ENCODE measurements at regions not wholly inside any gene's neighbourhood (a gene's known extent, or its start where the extent isn't known, plus 50 kb on each side); places are given as distances from the start of the nearest gene placed in this dataset.

DNA sequence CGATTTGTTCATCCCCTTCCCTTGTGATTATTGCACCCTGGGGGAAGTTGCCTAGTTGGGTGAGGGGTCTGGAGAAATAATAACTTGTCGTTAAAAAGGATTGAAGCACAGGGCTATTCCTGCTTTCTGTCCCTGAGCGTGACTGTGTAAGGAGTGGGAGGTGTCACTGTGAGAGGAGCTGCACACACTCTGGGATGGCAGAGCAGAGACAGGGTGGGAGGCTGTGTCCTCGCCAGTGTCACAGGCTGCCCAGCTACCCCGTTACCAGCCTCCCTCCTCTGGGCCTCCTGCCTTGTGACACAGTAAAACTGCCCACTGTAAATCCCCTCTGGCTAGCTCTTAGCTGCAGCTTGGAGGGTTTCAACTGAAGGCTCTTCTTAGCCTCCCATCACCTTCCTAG lies 460.6 kb downstream of the AACS start:
- POLR2A ChIA-PET: no interaction called here
- DNase-seq (ENCODE audit: low read depth, low spot score): no peak
- TF ChIP-seq, protein P1, sequence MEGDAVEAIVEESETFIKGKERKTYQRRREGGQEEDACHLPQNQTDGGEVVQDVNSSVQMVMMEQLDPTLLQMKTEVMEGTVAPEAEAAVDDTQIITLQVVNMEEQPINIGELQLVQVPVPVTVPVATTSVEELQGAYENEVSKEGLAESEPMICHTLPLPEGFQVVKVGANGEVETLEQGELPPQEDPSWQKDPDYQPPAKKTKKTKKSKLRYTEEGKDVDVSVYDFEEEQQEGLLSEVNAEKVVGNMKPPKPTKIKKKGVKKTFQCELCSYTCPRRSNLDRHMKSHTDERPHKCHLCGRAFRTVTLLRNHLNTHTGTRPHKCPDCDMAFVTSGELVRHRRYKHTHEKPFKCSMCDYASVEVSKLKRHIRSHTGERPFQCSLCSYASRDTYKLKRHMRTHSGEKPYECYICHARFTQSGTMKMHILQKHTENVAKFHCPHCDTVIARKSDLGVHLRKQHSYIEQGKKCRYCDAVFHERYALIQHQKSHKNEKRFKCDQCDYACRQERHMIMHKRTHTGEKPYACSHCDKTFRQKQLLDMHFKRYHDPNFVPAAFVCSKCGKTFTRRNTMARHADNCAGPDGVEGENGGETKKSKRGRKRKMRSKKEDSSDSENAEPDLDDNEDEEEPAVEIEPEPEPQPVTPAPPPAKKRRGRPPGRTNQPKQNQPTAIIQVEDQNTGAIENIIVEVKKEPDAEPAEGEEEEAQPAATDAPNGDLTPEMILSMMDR (IDR thresholded peaks at IDR 0.05; ENCODE audit: insufficient read depth, low read length, missing control alignments): no peak
- no peak overlapping the region for H3K4me3 ChIP-seq (ENCODE audit: low read depth, low read length)
- CTCF ChIA-PET: no interaction called here

DNA sequence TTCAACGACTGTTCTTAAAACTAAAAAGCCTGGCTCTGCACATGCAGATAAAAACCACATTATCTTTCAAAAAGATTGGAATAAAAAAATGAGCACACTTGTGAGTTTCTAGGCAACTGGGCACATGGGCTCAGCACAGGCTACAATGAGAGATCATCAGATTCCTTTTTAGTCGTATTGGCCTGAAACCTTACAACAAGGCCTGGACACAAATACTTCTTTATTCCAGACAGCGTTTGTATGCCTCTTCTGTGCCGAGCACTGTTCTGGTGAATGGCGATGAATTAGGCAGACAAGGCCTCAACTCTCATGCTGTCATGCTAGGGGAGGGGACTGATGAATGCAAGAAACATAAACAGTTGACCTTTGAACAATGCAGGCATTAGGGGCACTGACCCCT lies 463.0 kb downstream of the AACS start:
- TF ChIP-seq, protein P1 (IDR thresholded peaks at IDR 0.05; ENCODE audit: insufficient read depth, low read length, missing control alignments): no peak
- H3K4me3 ChIP-seq (ENCODE audit: low read depth, low read length): no peak overlapping the region
- DNase-seq (ENCODE audit: low read depth, low spot score): no peak
- POLR2A ChIA-PET: no interaction called here
- CTCF ChIA-PET: no interaction called here

DNA sequence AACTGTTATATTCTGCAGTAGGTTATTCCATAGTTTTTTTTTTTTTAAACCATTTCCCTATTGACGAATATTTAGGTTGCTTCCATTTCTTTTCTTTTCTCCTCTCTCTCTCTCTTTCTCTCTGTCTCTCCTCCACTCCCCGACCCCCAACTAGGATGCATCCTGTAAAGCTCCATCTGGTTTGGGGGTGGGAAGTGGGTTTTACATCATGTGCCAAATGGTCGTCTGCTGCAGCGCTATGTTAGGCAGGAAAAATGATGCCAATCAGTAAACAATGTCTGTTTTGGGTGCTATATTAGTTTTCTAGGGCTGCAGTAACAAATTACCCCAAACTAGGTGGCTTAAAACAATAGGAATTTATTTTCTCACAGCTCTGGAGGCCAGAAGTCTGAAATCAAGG lies 465.0 kb downstream of the AACS start:
- ChIA-PET CTCF (no interaction called here), POLR2A (no interaction called here)
- no peak for DNase-seq (ENCODE audit: low read depth, low spot score)
- TF ChIP-seq, protein P1 (IDR thresholded peaks at IDR 0.05; ENCODE audit: insufficient read depth, low read length, missing control alignments): no peak
- no peak overlapping the region for H3K4me3 ChIP-seq (ENCODE audit: low read depth, low read length)

DNA sequence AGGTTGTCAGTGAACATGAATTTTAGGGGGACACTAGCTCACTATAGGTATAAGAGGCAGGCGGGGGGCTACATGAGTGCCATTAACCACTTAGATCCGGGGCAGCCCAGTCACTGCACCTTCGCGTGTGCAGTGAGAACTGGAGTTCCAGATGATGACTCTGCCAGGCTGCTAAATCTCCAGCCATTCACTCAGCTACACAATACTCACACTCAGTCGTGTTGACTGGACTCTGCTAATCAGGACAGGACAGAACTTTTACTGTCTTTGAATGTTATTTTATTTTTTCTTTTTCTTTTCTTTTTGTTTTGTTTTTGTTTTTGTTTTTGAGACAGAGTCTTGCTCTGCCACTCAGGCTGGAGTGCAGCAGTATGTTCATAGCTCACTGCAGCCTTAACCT lies 465.6 kb downstream of the AACS start:
- DNase-seq (ENCODE audit: low read depth, low spot score): no peak
- POLR2A ChIA-PET: no interaction called here
- TF ChIP-seq, protein P1 (IDR thresholded peaks at IDR 0.05; ENCODE audit: insufficient read depth, low read length, missing control alignments): no peak
- CTCF ChIA-PET: no interaction called here
- H3K4me3 ChIP-seq (ENCODE audit: low read depth, low read length): no peak overlapping the region

DNA sequence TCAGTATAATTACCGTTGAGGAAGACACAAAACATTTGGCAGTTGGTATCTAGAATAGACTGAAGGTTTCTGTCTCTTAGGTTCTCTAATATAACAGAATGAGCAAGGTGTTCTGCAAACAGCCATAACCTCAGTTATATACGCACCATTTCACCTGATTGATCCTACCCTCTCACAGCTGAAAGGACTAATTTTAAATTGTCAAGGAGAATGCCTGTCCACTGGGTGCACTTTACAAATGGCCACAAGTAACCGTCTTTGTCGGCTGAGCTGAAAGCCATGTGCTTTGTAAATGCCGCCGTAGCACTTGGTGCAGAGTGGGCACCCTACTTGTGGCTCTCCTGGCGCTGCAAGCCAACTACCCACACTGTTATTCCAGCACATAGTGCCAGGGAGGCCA lies 466.3 kb downstream of the AACS start:
- DNase-seq (ENCODE audit: low read depth, low spot score): no peak
- TF ChIP-seq, protein P1 (IDR thresholded peaks at IDR 0.05; ENCODE audit: insufficient read depth, low read length, missing control alignments): no peak
- H3K4me3 ChIP-seq (ENCODE audit: low read depth, low read length): no peak overlapping the region
- ChIA-PET CTCF (no interaction called here), POLR2A (no interaction called here)

DNA sequence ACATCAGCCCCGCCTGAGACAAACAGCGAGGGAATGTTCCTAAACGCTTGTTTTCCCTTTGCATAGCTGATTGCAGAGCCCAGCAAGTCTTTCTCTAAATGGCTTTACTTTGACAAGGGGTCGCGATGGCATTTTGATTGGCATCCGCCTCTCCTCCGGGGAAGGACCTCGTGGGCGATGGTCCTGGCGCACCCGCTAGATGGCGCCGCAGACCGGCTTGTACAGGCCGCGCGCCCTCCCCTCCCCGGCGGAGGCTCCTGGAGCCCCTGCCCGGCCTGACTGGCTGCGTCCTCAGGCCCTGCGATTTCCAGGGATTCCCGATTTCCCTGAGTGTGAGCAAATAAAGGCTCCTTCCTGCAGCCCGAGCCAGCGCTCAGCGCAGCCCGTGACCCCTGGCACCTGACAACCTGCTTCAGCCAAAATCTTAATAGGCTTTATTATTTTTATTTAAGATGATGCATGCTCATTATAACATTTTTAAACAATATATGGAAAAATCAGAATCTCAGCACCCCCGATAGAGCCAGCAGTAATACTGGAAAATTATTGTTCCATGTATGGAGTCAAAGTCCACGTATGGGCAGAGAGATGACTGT lies 468.3 kb downstream of the AACS start:
- ChIA-PET CTCF (interaction anchor here (0.9 to 1.0 kb wide), 2 partner anchors 11 to 49 kb away, joined by 3 to 5 read pairs; no protein-coding TSS in a partner anchor), POLR2A (no interaction called here)
- DNase-seq (ENCODE audit: low read depth, low spot score): no peak
- TF ChIP-seq, protein P1 (IDR thresholded peaks at IDR 0.05; ENCODE audit: insufficient read depth, low read length, missing control alignments): peak; percentile 43
- no peak overlapping the region for H3K4me3 ChIP-seq (ENCODE audit: low read depth, low read length)
